BJ (cell line): ENCODE measurements at regions not wholly inside any gene's neighbourhood (a gene's known extent, or its start where the extent isn't known, plus 50 kb on each side); places are given as distances from the start of the nearest gene placed in this dataset.

ENCODE experiments used
- CTCF ChIA-PET: fragments of 350-600 bp; formaldehyde crosslinking; extraction: SDS; loops from one replicate; lab custom pipeline; 2021; ENCODE audit warnings: antibody characterized with exemption, inconsistent platforms; lab: Yijun Ruan, JAX
- POLR2A ChIA-PET: fragments of 300-600 bp; sonication (Branson Sonifier 250); formaldehyde crosslinking; extraction: SDS; loops from one replicate; lab custom pipeline; 2021; ENCODE audit warnings: antibody characterized with exemption; lab: Charles Lee
- DNase-seq: peaks from one replicate; pipeline ENCODE4 v3.0.0-alpha.2; 2011; ENCODE audit warnings: low read depth
- H3K27me3 ChIP-seq: 2 replicates; pipeline ENCODE4 v1.6.0; 2011; ENCODE audit warnings: low read length; ENCODE audit not compliant: control insufficient read depth, insufficient read depth
- H3K36me3 ChIP-seq: 2 replicates; pipeline ENCODE4 v1.5.1; 2011; ENCODE audit warnings: low read length; ENCODE audit not compliant: control insufficient read depth, insufficient read depth
- H3K4me3 ChIP-seq: 2 replicates; pipeline ENCODE4 v1.5.1; 2011; ENCODE audit warnings: low read depth, mild to moderate bottlenecking, control low read depth, low read length
- TF ChIP-seq, protein P1 (sequence below): IDR thresholded peaks from 2 replicates; pipeline ENCODE4 v1.5.1; 2011; ENCODE audit warnings: low read depth, mild to moderate bottlenecking, control low read depth, inconsistent platforms, low read length, moderate library complexity; ENCODE audit not compliant: insufficient read depth

GRCh38 chr15:29471757-29472156, 202.1 kb upstream of the NSMCE3 start:
- no peaks in the 10 kb centered on the region for H3K27me3 ChIP-seq
- ChIA-PET POLR2A (no interaction called here), CTCF (no interaction called here)
- no peaks in the 10 kb centered on the region for H3K36me3 ChIP-seq
- H3K4me3 ChIP-seq = no peak overlapping the region
- DNase-seq = no peak
- TF ChIP-seq, protein P1, sequence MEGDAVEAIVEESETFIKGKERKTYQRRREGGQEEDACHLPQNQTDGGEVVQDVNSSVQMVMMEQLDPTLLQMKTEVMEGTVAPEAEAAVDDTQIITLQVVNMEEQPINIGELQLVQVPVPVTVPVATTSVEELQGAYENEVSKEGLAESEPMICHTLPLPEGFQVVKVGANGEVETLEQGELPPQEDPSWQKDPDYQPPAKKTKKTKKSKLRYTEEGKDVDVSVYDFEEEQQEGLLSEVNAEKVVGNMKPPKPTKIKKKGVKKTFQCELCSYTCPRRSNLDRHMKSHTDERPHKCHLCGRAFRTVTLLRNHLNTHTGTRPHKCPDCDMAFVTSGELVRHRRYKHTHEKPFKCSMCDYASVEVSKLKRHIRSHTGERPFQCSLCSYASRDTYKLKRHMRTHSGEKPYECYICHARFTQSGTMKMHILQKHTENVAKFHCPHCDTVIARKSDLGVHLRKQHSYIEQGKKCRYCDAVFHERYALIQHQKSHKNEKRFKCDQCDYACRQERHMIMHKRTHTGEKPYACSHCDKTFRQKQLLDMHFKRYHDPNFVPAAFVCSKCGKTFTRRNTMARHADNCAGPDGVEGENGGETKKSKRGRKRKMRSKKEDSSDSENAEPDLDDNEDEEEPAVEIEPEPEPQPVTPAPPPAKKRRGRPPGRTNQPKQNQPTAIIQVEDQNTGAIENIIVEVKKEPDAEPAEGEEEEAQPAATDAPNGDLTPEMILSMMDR = no peak

GRCh38 chr15:29471306-29471705, 201.7 kb upstream of the NSMCE3 start:
- POLR2A ChIA-PET = no interaction called here
- no peaks in the 10 kb centered on the region for H3K27me3 ChIP-seq

GRCh38 chr15:29470794-29471193, 201.2 kb upstream of the NSMCE3 start:
- no peak for DNase-seq
- TF ChIP-seq, protein P1 = no peak
- Histone ChIP-seq H3K27me3 (no peaks in the 10 kb centered on the region), H3K36me3 (no peaks in the 10 kb centered on the region), H3K4me3 (no peak overlapping the region)
- ChIA-PET CTCF (no interaction called here), POLR2A (no interaction called here)

More at GRCh38 chr15:29471306-29471705, 201.7 kb upstream of the NSMCE3 start:
- Histone ChIP-seq H3K36me3 (no peaks in the 10 kb centered on the region), H3K4me3 (no peak overlapping the region)
- DNase-seq = no peak
- TF ChIP-seq, protein P1 = no peak
- CTCF ChIA-PET = no interaction called here

GRCh38 chr15:29470311-29470710, 200.7 kb upstream of the NSMCE3 start:
- POLR2A ChIA-PET = no interaction called here
- H3K36me3 ChIP-seq = no peaks in the 10 kb centered on the region

DNA sequence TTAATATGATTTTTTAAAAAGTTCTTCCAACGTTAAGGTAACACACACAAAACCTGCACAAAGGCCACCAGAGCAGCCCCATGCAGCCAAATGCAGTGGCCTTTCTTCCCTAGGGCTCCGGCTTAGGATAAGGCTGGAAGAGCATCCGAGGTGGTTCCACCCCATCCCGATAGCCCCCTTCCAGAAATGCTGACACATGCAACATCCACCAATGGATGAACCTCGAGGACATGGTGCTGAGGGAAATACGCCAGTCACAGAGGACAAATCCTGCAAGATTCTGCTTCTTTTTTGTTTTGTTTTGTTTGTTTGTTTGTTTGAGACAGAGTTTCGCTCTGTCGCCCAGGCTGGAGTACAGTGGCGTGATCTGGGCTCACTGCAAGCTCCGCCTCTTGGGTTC, 199.3 kb upstream of the NSMCE3 start:
- Histone ChIP-seq H3K36me3 (no peaks in the 10 kb centered on the region), H3K4me3 (no peak overlapping the region), H3K27me3 (no peaks in the 10 kb centered on the region)
- POLR2A ChIA-PET = no interaction called here
- TF ChIP-seq, protein P1 = no peak
- CTCF ChIA-PET = interaction anchor here (1.8 kb wide), 1 partner anchor 13 kb away, joined by 4 read pairs; no protein-coding TSS in a partner anchor
- DNase-seq = no peak

More at GRCh38 chr15:29470311-29470710, 200.7 kb upstream of the NSMCE3 start:
- no peak overlapping the region for H3K4me3 ChIP-seq
- H3K27me3 ChIP-seq = no peaks in the 10 kb centered on the region
- no peak for DNase-seq
- TF ChIP-seq, protein P1 = no peak
- CTCF ChIA-PET = no interaction called here
